Activated T-cell treated with anti-CD3 and anti-CD28 coated beads, Interleukin-2, amount 50 U/mL, for 4 hours (primary cell): ENCODE measurements at regions not wholly inside any gene's neighbourhood (a gene's known extent, or its start where the extent isn't known, plus 50 kb on each side); places are given as distances from the start of the nearest gene placed in this dataset.
"Not testable (repeated sequence)": the region's sequence is repeated elsewhere in the genome, so short reads cannot be mapped to it uniquely, and the experiment has no call there.

ENCODE experiments used
- ATAC-seq, 2 donors: fragments of 200-7000 bp; cut with Tn5 transposase; one replicate each; pipeline ENCODE4 v1.10.0; 2021
- DNase-seq: peaks from one replicate; pipeline ENCODE4 v3.0.0-alpha.2; 2020
- H3K27me3 Mint-ChIP-seq: one replicate; pipeline ENCODE4 v1.8.0; 2021; ENCODE audit warnings: low read depth, mixed read lengths
- H3K36me3 Mint-ChIP-seq: one replicate; pipeline ENCODE4 v1.8.0; 2022; ENCODE audit warnings: mixed read lengths; ENCODE audit not compliant: insufficient read depth
- H3K4me1 Mint-ChIP-seq: one replicate; pipeline ENCODE4 v1.8.0; 2021; ENCODE audit warnings: low read depth, mixed read lengths
- H3K4me3 Mint-ChIP-seq: one replicate; pipeline ENCODE4 v1.8.0; 2021; ENCODE audit warnings: mild to moderate bottlenecking, moderate library complexity, mixed read lengths
- H3K9me3 Mint-ChIP-seq: one replicate; pipeline ENCODE4 v1.8.0; 2021; ENCODE audit warnings: mixed read lengths

DNA sequence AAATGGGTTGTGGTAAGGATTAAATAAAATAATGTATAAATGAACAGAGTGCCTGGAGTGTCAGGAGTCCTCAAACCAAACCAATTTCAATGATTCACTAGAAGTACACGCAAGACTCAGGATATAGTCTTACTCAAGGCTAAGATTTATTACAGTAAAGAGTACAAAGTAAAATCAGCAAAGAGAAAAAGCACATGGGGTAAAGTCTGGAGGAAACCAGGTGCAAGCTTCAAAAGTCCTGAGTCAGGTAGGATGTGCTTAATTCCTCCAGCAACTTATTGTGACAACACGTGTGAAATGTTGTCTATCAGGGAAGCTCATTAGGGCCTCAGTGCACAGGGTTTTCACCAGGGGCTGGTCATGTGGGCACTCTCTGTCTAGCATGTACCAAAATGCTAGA lies 105.8 kb upstream of the NAP1L1 start:
- DNase-seq (no peak), ATAC-seq (no peak)
- H3K27me3 Mint-ChIP-seq: peaks cover 40% of the 10 kb centered on the region
- H3K9me3 Mint-ChIP-seq: no peaks in the 10 kb centered on the region
- no peaks in the 10 kb centered on the region for H3K36me3 Mint-ChIP-seq
- no peak overlapping the region for H3K4me3 Mint-ChIP-seq
- H3K4me1 Mint-ChIP-seq: no peaks in the 10 kb centered on the region

DNA sequence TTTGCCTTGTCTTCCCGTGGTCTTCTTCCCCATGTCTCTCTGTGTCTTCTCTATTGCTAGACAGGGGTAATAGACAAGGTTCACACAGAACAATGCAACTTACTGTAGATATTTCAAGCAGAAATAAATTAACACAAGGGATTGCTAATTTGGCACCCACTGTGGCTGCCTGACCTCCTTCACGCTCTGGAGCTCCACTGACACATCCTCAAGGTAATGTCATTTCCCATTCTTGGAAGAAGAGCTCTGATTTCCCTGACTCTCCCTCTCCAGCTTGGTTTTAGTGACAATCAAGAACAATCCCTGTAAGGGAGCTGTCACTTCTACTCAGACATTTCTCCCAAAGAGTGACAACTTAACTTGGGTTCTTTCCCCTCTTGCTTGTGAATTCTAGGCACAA lies 105.4 kb upstream of the NAP1L1 start:
- Mint-ChIP-seq H3K4me3 (no peak overlapping the region), H3K36me3 (no peaks in the 10 kb centered on the region), H3K4me1 (no peaks in the 10 kb centered on the region), H3K9me3 (no peaks in the 10 kb centered on the region), H3K27me3 (peaks cover 36% of the 10 kb centered on the region)
- DNase-seq (no peak), ATAC-seq (no peak)

- DNase-seq (no peak), ATAC-seq (no peak)
- Mint-ChIP-seq H3K4me3 (no peak overlapping the region), H3K36me3 (no peaks in the 10 kb centered on the region), H3K27me3 (peaks cover 34% of the 10 kb centered on the region), H3K9me3 (no peaks in the 10 kb centered on the region), H3K4me1 (peaks cover 10% of the 10 kb centered on the region)
Observed at GRCh38 chr12:76187177-76187576, 102.7 kb upstream of the NAP1L1 start.

DNA sequence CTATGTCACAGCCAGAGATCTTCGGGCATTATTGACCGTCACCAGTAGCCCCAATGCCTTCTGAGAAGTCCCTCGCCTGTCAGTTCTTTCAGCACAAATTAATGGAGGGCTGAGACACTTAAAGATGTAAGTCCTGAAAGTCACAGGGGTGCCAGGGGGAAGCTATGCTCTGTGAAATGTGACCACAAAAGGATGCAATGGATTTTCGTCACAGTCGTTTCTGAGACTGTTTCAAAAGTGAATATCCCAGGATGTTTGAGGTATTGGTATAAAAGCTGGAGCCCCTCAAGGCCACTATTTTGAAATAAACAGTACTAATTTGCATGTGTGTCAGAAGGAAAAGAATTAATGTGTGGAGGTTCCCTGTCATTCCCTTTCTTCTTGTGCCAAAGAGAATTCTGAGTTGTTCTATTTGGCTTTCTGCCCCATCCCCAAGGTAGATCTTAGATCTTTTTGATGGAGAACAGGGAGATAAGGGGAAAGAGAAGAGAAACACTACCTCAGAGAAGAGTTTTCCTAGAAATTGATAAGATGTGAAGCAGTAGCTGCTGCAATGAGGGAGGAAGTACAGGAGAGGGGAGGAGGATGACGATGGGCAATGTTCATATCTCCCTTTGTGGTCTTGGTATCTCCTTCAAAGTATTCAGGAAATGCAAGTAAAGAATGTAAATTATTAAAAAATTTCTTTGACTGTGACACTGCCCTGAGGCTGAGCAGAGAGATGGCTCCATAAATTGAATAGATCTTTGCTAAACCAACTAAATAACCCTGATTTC lies 101.8 kb upstream of the NAP1L1 start:
- peaks cover 34% of the 10 kb centered on the region for H3K27me3 Mint-ChIP-seq
- H3K9me3 Mint-ChIP-seq: no peaks in the 10 kb centered on the region

DNA sequence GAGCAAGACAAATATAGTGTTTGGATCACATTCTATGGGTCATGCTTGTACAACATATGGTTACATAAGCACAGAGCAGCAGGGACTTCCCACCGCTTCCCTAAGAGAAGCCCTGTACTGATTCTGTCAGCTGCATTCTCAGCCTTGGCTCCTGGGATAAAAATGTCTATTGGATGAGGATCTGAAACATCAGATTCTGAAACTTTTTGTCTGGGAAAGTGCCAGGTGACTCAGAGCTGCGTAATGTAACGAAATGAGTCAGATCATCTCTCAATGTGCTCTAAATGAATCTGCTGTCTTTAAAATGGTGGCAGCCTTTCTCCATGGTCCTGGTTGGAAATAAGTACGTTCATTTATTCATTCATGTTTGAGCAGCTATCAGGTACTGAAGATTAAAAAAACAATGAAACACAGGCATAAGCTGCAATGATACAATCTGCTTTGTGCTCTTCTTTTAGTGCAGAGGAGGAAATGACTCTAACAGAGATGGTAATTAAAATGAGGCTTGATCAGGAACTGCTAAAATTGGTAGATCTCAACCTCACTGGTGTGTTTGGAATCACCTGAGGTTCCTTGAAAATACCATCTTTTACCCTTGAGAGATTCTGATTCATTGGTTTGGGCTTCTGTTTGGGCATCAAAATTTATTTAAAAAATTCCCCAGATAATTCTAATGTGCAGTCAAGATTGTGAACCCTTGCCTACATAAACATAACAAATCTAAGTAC lies 99.1 kb upstream of the NAP1L1 start:
- H3K9me3 Mint-ChIP-seq: no peaks in the 10 kb centered on the region
- DNase-seq (no peak), ATAC-seq (peak; percentile 86 to 90)
- no peak overlapping the region for H3K4me3 Mint-ChIP-seq
- H3K36me3 Mint-ChIP-seq: no peaks in the 10 kb centered on the region
- peaks cover 10% of the 10 kb centered on the region for H3K4me1 Mint-ChIP-seq
- H3K27me3 Mint-ChIP-seq: peaks cover 31% of the 10 kb centered on the region

More for the DNA sequence above, 101.8 kb upstream of the NAP1L1 start:
- Mint-ChIP-seq H3K36me3 (no peaks in the 10 kb centered on the region), H3K4me3 (no peak overlapping the region), H3K4me1 (peaks cover 10% of the 10 kb centered on the region)
- ATAC-seq (no peak), DNase-seq (no peak)

- H3K9me3 Mint-ChIP-seq: no peaks in the 10 kb centered on the region
- peaks cover 10% of the 10 kb centered on the region for H3K4me1 Mint-ChIP-seq
- peaks cover 6% of the 10 kb centered on the region for H3K27me3 Mint-ChIP-seq
- H3K4me3 Mint-ChIP-seq: no peak overlapping the region
- ATAC-seq (no peak), DNase-seq (no peak)
- H3K36me3 Mint-ChIP-seq: no peaks in the 10 kb centered on the region
Observed at GRCh38 chr12:76180401-76181277, 96.2 kb upstream of the NAP1L1 start.

- no peak for ATAC-seq
- H3K27me3 Mint-ChIP-seq: peaks cover 7% of the 10 kb centered on the region
Observed at GRCh38 chr12:76178452-76178851, 94.0 kb upstream of the NAP1L1 start.

GRCh38 chr12:76177821-76178220 lies 93.3 kb upstream of the NAP1L1 start:
- no peaks in the 10 kb centered on the region for H3K9me3 Mint-ChIP-seq
- H3K4me1 Mint-ChIP-seq: no peaks in the 10 kb centered on the region
- peaks cover 6% of the 10 kb centered on the region for H3K27me3 Mint-ChIP-seq
- DNase-seq (no peak), ATAC-seq (no peak)
- H3K4me3 Mint-ChIP-seq: no peak overlapping the region
- H3K36me3 Mint-ChIP-seq: no peaks in the 10 kb centered on the region

More at GRCh38 chr12:76178452-76178851, 94.0 kb upstream of the NAP1L1 start:
- Mint-ChIP-seq H3K9me3 (no peaks in the 10 kb centered on the region), H3K4me3 (no peak overlapping the region), H3K36me3 (no peaks in the 10 kb centered on the region), H3K4me1 (peaks cover 4% of the 10 kb centered on the region)
- DNase-seq: no peak

GRCh38 chr12:76176940-76177339 lies 92.5 kb upstream of the NAP1L1 start:
- DNase-seq (no peak), ATAC-seq (no peak)
- Mint-ChIP-seq H3K4me1 (no peaks in the 10 kb centered on the region), H3K27me3 (peaks cover 10% of the 10 kb centered on the region), H3K36me3 (no peaks in the 10 kb centered on the region), H3K4me3 (no peak overlapping the region), H3K9me3 (no peaks in the 10 kb centered on the region)

- not testable (repeated sequence) for H3K4me3 Mint-ChIP-seq, H3K36me3 Mint-ChIP-seq, ATAC-seq, DNase-seq, H3K9me3 Mint-ChIP-seq, H3K4me1 Mint-ChIP-seq
- H3K27me3 Mint-ChIP-seq: peaks cover 16% of the 10 kb centered on the region
Observed at GRCh38 chr12:76175946-76176345, 91.5 kb upstream of the NAP1L1 start.

- Mint-ChIP-seq H3K4me3 (no peak overlapping the region), H3K27me3 (peaks cover 27% of the 10 kb centered on the region), H3K9me3 (no peaks in the 10 kb centered on the region), H3K4me1 (no peaks in the 10 kb centered on the region), H3K36me3 (no peaks in the 10 kb centered on the region)
- DNase-seq (no peak), ATAC-seq (no peak)
Observed at GRCh38 chr12:76173756-76174155, 89.3 kb upstream of the NAP1L1 start.

DNA sequence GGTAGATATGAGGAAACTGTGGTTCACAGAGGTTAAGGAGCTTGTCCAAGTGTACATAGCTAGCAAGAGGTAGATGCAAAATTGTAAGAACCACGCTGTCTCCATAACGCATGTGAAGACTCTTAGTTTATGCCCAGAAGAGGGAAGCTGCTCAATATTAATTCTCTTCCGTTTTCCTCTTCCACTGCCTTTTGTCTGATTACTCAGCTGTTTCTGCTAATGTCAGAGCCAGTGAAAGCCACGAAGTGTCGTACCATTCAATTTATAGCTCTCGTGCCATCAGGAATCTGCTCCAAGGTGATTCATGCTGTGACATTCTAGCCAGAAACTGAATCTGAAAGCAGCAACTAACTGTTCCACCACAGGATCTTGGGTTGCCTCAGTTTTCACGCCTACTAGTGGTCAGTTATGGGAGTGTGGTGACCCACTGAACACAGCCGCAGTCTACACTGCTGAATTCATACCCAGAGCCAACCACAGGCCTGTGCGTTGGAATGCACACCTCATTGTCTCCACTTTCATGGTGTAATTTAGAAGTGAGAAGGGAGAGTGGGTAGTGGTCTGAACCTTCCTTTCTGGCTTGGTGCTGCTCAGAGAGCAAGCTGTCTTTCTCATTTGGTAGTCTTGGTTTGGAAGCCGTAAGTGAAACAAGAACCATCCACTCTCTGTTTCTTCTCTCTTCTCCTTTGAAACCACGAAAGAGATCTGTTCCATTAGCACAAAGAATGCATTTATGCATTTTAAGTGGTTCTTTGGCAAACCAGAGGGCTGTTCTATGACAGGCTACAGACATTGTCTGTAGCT lies 74.2 kb upstream of the NAP1L1 start:
- DNase-seq: peak; percentile 50
- peak overlapping the region; percentile 63 for H3K4me3 Mint-ChIP-seq
- no peaks in the 10 kb centered on the region for H3K27me3 Mint-ChIP-seq
- peaks cover 20% of the 10 kb centered on the region for H3K4me1 Mint-ChIP-seq
- H3K9me3 Mint-ChIP-seq: no peaks in the 10 kb centered on the region
- ATAC-seq: peak; percentile 96 to 98
- no peaks in the 10 kb centered on the region for H3K36me3 Mint-ChIP-seq

DNA sequence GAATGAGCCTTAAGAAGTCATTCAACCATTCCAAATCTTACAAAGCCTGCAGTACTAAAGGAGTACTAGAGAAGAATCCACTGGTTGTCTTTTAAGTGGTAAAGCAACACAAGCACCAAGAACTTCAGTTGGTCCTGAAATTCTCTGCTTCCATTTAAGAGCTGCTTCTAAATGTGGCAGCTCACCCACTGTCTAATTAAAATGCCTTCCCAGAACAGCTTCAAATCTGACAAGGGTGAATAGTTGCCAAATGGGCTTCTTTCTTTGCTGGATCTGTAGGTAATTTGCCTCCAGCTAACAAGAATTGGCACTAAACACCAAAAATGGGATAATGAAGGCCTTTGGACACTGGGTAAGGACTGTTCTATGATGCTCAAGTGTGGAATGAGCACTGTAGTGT lies 72.2 kb upstream of the NAP1L1 start:
- no peak overlapping the region for H3K4me3 Mint-ChIP-seq
- DNase-seq (no peak), ATAC-seq (no peak)
- no peaks in the 10 kb centered on the region for H3K36me3 Mint-ChIP-seq
- peaks cover 24% of the 10 kb centered on the region for H3K4me1 Mint-ChIP-seq
- H3K27me3 Mint-ChIP-seq: no peaks in the 10 kb centered on the region
- H3K9me3 Mint-ChIP-seq: no peaks in the 10 kb centered on the region

DNA sequence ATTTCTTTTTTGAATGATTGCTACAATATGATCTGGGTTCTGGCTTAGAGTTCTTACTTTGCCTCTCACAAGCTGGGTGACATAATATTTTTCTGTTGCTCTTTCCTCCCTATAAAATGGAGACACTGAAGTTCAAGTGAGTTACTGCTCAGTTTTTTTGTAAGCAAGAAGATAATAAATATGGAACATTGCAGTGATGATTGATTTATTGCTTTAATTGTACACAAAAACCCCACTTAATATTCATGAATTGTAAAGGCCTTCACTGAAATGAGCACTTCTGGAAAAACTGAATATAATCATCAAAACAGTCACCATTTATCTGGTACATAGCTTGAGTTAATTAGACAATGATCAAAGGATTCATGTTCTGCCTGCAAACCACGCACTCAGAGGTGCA lies 71.8 kb upstream of the NAP1L1 start:
- peaks cover 27% of the 10 kb centered on the region for H3K4me1 Mint-ChIP-seq
- DNase-seq (no peak), ATAC-seq (no peak)
- no peaks in the 10 kb centered on the region for H3K36me3 Mint-ChIP-seq
- no peaks in the 10 kb centered on the region for H3K9me3 Mint-ChIP-seq
- no peak overlapping the region for H3K4me3 Mint-ChIP-seq
- H3K27me3 Mint-ChIP-seq: no peaks in the 10 kb centered on the region
